ENCODE measurements at regions not wholly inside any gene's neighbourhood (a gene's known extent, or its start where the extent isn't known, plus 50 kb on each side); places are given as distances from the start of the nearest gene placed in this dataset.

DNA sequence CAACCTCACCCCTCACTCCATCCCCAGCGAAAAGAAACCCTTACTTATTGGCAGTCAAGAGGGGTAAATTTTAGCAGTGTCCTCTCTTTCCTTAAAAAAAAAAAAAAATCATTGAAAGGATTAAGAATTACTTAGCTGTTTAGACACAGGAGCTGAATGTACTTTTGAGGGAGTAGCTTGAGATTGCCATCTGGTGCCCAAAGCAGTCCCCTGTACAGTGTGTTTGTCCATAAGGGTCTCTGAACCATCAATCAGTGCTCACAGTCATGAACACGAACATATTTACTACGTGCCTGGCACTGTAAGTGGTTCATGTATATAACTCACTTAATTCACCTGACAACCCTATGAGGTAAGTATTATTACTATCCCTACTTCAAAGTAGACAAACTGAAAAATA lies 463.5 kb downstream of the RAP2B start:
- TF ChIP-seq, protein P1, sequence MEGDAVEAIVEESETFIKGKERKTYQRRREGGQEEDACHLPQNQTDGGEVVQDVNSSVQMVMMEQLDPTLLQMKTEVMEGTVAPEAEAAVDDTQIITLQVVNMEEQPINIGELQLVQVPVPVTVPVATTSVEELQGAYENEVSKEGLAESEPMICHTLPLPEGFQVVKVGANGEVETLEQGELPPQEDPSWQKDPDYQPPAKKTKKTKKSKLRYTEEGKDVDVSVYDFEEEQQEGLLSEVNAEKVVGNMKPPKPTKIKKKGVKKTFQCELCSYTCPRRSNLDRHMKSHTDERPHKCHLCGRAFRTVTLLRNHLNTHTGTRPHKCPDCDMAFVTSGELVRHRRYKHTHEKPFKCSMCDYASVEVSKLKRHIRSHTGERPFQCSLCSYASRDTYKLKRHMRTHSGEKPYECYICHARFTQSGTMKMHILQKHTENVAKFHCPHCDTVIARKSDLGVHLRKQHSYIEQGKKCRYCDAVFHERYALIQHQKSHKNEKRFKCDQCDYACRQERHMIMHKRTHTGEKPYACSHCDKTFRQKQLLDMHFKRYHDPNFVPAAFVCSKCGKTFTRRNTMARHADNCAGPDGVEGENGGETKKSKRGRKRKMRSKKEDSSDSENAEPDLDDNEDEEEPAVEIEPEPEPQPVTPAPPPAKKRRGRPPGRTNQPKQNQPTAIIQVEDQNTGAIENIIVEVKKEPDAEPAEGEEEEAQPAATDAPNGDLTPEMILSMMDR (IDR thresholded peaks at IDR 0.05), result no peak
- no peak for TF ChIP-seq EP300 (IDR thresholded peaks at IDR 0.05)

Measured in suprapubic skin (tissue), 3 donors.